AG09319 (cell line): ENCODE measurements at regions not wholly inside any gene's neighbourhood (a gene's known extent, or its start where the extent isn't known, plus 50 kb on each side); places are given as distances from the start of the nearest gene placed in this dataset.
"Not testable (repeated sequence)": the region's sequence is repeated elsewhere in the genome, so short reads cannot be mapped to it uniquely, and the experiment has no call there.

Source experiments
- DNase-seq: peaks from one replicate; pipeline ENCODE4 v3.0.0-alpha.2; 2010; ENCODE audit warnings: low read depth; ENCODE audit errors: extremely low read depth
- TF ChIP-seq, protein P1 (sequence below): IDR thresholded peaks from 2 replicates; pipeline ENCODE4 v1.5.1; 2011; ENCODE audit warnings: low read depth, mild to moderate bottlenecking, inconsistent platforms, low read length, moderate library complexity

DNA sequence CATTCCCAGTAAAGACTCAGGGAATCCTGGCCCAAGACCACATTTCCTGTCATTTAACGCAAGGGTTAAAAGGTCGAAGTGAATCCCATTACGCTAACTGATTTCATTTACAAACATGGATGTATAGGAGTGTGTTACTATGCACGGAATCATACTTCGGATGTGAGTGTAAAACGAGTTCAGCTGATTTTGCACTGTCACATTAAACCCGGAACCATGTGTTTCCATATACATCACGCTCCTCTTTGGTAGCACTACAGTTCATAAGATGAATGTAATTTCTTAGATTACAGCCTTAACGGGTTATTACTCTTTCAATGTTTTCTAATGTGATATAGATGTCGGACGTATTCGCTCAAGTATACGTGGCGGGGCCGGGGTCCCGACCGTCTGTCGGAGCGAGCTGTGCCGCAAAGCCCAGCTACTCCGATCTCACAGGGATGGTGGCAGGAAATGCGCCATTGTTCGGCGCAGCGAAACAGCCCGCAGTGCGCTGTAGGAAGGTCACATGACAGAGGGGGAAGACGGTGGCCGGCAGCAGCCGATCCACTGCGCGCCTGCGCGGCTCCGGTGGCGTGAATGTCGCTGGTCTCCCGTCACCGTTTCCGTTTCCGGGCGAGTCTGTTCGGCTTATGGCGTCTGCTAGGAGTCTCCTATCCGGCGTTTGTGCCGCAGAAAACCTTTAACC is 97.3 kb downstream of the NPAP1 start:
- peak; percentile 20 for DNase-seq

GRCh38 chr15:24777307-24777706 is 101.7 kb downstream of the NPAP1 start:
- TF ChIP-seq, protein P1, sequence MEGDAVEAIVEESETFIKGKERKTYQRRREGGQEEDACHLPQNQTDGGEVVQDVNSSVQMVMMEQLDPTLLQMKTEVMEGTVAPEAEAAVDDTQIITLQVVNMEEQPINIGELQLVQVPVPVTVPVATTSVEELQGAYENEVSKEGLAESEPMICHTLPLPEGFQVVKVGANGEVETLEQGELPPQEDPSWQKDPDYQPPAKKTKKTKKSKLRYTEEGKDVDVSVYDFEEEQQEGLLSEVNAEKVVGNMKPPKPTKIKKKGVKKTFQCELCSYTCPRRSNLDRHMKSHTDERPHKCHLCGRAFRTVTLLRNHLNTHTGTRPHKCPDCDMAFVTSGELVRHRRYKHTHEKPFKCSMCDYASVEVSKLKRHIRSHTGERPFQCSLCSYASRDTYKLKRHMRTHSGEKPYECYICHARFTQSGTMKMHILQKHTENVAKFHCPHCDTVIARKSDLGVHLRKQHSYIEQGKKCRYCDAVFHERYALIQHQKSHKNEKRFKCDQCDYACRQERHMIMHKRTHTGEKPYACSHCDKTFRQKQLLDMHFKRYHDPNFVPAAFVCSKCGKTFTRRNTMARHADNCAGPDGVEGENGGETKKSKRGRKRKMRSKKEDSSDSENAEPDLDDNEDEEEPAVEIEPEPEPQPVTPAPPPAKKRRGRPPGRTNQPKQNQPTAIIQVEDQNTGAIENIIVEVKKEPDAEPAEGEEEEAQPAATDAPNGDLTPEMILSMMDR, result no peak
- DNase-seq, result no peak

More for the DNA sequence above, 97.3 kb downstream of the NPAP1 start:
- TF ChIP-seq, protein P1, result no peak

- TF ChIP-seq, protein P1, result no peak
- no peak for DNase-seq
Measured at GRCh38 chr15:24784506-24784905, 108.9 kb downstream of the NPAP1 start.

DNA sequence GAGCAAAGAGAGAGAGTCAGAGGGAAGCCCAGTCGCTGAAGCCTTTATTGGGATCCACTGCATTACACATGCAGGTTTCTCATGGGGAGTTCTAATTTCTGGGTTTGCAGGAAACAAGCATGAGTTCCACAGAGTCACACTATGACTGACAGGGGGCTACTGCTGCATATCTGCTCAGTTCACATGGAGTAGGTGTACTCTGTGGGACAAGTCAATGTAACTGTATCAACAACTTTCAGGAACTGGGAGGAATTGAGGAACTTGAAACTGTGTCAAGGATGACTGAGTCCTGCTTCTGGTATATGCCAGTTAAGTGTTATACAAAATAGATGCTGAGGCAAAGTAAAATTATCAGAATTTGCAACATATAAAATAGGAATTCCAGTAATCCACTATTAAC is 110.8 kb downstream of the NPAP1 start:
- no peak for DNase-seq
- TF ChIP-seq, protein P1, result no peak

GRCh38 chr15:24802624-24803023 is 127.0 kb downstream of the NPAP1 start:
- DNase-seq, result not testable (repeated sequence)

DNA sequence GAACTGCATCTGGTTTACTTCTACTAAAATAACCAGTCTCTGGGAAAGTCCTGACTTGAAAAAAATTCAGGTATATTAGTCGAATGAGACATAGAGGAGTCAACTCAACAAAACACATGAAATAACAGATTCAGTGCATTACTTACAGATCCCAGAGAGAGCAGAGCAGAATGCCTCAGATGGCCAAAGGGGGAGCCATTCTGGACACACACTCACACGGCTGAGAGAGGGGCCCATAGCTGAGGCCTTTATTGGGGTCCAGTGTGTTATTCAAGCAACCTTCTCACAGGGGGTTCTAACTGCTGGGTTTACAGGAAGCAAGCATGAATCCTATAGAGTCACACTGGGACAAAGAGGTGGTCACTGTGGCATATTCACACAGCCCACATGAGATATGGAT is 135.1 kb upstream of the SNRPN start:
- TF ChIP-seq, protein P1, result no peak
- DNase-seq, result no peak

DNA sequence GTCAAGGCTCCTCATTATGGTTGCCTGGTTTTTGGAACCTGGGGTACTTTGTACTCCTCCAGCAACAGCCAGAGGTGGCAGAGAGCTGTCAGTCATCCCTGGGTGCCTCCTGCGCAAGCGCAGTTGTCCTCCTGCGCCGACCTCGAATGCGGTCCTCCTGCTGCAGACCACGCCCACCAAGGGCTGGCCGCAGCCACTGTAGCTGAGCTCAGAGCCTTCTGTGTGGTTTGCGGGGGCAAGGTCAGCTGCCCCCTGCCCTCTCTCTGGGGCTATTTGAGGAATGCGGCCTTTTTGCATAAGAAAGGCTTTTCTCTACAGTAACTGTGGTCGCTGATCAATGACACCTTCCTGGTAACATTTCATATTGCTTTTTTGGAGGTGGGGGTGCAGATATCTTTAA is 131.3 kb upstream of the SNRPN start:
- TF ChIP-seq, protein P1, result no peak
- no peak for DNase-seq

- no peak for DNase-seq
- TF ChIP-seq, protein P1, result no peak
Measured at GRCh38 chr15:24832282-24832681, 122.5 kb upstream of the SNRPN start.
